Neural cell (in vitro differentiated cells): ENCODE measurements at regions not wholly inside any gene's neighbourhood (a gene's known extent, or its start where the extent isn't known, plus 50 kb on each side); places are given as distances from the start of the nearest gene placed in this dataset.

Experiments
- H2AFZ ChIP-seq: fragments of 200-600, 300-800 bp; sonication (generic), shearing (Covaris generic); 2 replicates; pipeline ENCODE4 v1.6.0; 2014; ENCODE audit warnings: low read depth, mild to moderate bottlenecking, antibody characterized with exemption, low read length, moderate library complexity
- H3F3A ChIP-seq: fragments of 200-600 bp; shearing (Covaris generic); 2 replicates; pipeline ENCODE4 v1.6.1; 2016; ENCODE audit warnings: mild to moderate bottlenecking, moderate library complexity, mixed read lengths, antibody characterized with exemption, low read length; ENCODE audit not compliant: insufficient read depth, poor library complexity, severe bottlenecking
- H3K27ac ChIP-seq: fragments of 200-600, 300-800 bp; sonication (generic), shearing (Covaris generic); 2 replicates; pipeline ENCODE4 v1.5.1; 2014; ENCODE audit warnings: mild to moderate bottlenecking, low read length, moderate library complexity
- H3K27me3 ChIP-seq: fragments of 300-800, 200-600 bp; sonication (generic), shearing (Covaris generic); 2 replicates; pipeline ENCODE4 v1.6.0; 2014; ENCODE audit warnings: mild to moderate bottlenecking, low read depth, low read length, moderate library complexity; ENCODE audit not compliant: insufficient read depth
- H3K36me3 ChIP-seq: fragments of 300-800, 200-600 bp; sonication (generic), shearing (Covaris generic); 2 replicates; pipeline ENCODE4 v1.5.1; 2014; ENCODE audit warnings: mild to moderate bottlenecking, antibody characterized with exemption, low read length, moderate library complexity; ENCODE audit not compliant: insufficient read depth
- H3K4me2 ChIP-seq: fragments of 300-800, 200-600 bp; sonication (generic), shearing (Covaris generic); 2 replicates; pipeline ENCODE4 v1.6.0; 2014; ENCODE audit warnings: mild to moderate bottlenecking, low read length
- H3K4me3 ChIP-seq: fragments of 300-800, 200-600 bp; sonication (generic), shearing (Covaris generic); 2 replicates; pipeline ENCODE4 v1.5.1; 2014; ENCODE audit warnings: mild to moderate bottlenecking, low read length, moderate library complexity
- H3K79me2 ChIP-seq: fragments of 200-600 bp; shearing (Covaris generic); replicated peaks from 2 replicates; pipeline ENCODE4 v1.6.0; 2014; ENCODE audit warnings: mild to moderate bottlenecking, low read length, moderate library complexity; ENCODE audit not compliant: insufficient read depth
- H3K9ac ChIP-seq: fragments of 300-800, 200-600 bp; sonication (generic), shearing (Covaris generic); 2 replicates; pipeline ENCODE4 v1.6.1; 2016; ENCODE audit warnings: mild to moderate bottlenecking, low read length, mixed read lengths
- H3K9me2 ChIP-seq: fragments of 200-600 bp; shearing (Covaris generic); 2 replicates; pipeline ENCODE4 v1.6.1; 2016; ENCODE audit warnings: mild to moderate bottlenecking, low read length, mixed read lengths; ENCODE audit not compliant: insufficient read depth
- H3K9me3 ChIP-seq: fragments of 200-600, 300-800 bp; sonication (generic), shearing (Covaris generic); 2 replicates; pipeline ENCODE4 v1.6.1; 2016; ENCODE audit warnings: mild to moderate bottlenecking, mixed run types, low read length, moderate library complexity, mixed read lengths
- H4K20me1 ChIP-seq: fragments of 200-600 bp; shearing (Covaris generic); 2 replicates; pipeline ENCODE4 v1.6.1; 2016; ENCODE audit warnings: mild to moderate bottlenecking, mixed run types; ENCODE audit not compliant: insufficient read depth
- CTCF ChIP-seq: fragments of 450-650 bp; IDR thresholded peaks from 2 replicates; pipeline ENCODE4 v1.5.1; 2014; ENCODE audit warnings: antibody characterized with exemption, mild to moderate bottlenecking, moderate library complexity; ENCODE audit not compliant: poor library complexity, severe bottlenecking
- EP300 ChIP-seq: fragments of 450-650 bp; conservative IDR thresholded peaks from 2 replicates; pipeline ENCODE4 v1.6.1; 2014; ENCODE audit warnings: antibody characterized with exemption, mild to moderate bottlenecking, moderate library complexity; ENCODE audit not compliant: poor library complexity, severe bottlenecking
- EZH2 ChIP-seq: fragments of 200-600, 300-800 bp; shearing (Covaris generic), sonication (generic); IDR thresholded peaks from 2 replicates; pipeline ENCODE4 v1.6.1; 2014; ENCODE audit warnings: antibody characterized with exemption, low read length, borderline replicate concordance, mild to moderate bottlenecking; ENCODE audit not compliant: insufficient read depth, poor library complexity, severe bottlenecking
- MXI1 ChIP-seq: fragments of 450-650 bp; conservative IDR thresholded peaks from 2 replicates; pipeline ENCODE4 v1.6.1; 2014; ENCODE audit warnings: antibody characterized with exemption, mild to moderate bottlenecking; ENCODE audit not compliant: poor library complexity, severe bottlenecking
- POLR2AphosphoS5 ChIP-seq: IDR thresholded peaks from 2 replicates; pipeline ENCODE4 v1.6.1; 2012
- RAD21 ChIP-seq: fragments of 450-650 bp; conservative IDR thresholded peaks from 2 replicates; pipeline ENCODE4 v1.6.1; 2014; ENCODE audit warnings: antibody characterized with exemption, mild to moderate bottlenecking, moderate library complexity
- REST ChIP-seq: IDR thresholded peaks from 2 replicates; pipeline ENCODE4 v1.6.1; 2012; ENCODE audit warnings: borderline replicate concordance
- SMC3 ChIP-seq: fragments of 450-650 bp; conservative IDR thresholded peaks from 2 replicates; pipeline ENCODE4 v1.6.1; 2014; ENCODE audit warnings: antibody characterized with exemption, mild to moderate bottlenecking, moderate library complexity; ENCODE audit not compliant: poor library complexity
- TAF1 ChIP-seq: IDR thresholded peaks from 2 replicates; pipeline ENCODE4 v1.6.1; 2012; ENCODE audit warnings: low read depth

- Histone ChIP-seq H3K9ac (no peak overlapping the region), H3K9me3 (no peaks in the 10 kb centered on the region), H2AFZ (no peak overlapping the region), H3K4me3 (no peak overlapping the region), H3K9me2 (no peaks in the 10 kb centered on the region), H3K4me2 (no peak overlapping the region), H3K27ac (no peak overlapping the region), H3K27me3 (no peaks in the 10 kb centered on the region), H4K20me1 (no peaks in the 10 kb centered on the region), H3K79me2 (no peaks in the 10 kb centered on the region), H3F3A (no peaks in the 10 kb centered on the region), H3K36me3 (no peaks in the 10 kb centered on the region)
- no peak for TF ChIP-seq REST
- no peak for TF ChIP-seq TAF1
- no peak for TF ChIP-seq EP300
- TF ChIP-seq MXI1, result no peak
- no peak for TF ChIP-seq SMC3
- TF ChIP-seq RAD21, result no peak
- TF ChIP-seq POLR2AphosphoS5, result no peak
- TF ChIP-seq EZH2, result no peak
- TF ChIP-seq CTCF, result no peak
Measured at GRCh38 chr15:93887151-93887550, 344.2 kb upstream of the MCTP2 start.

GRCh38 chr15:93882779-93883178 lies 348.6 kb upstream of the MCTP2 start:
- Histone ChIP-seq H3K27ac (no peak overlapping the region), H3K4me3 (no peak overlapping the region), H3F3A (no peaks in the 10 kb centered on the region), H3K36me3 (no peaks in the 10 kb centered on the region), H2AFZ (no peak overlapping the region), H3K9me2 (no peaks in the 10 kb centered on the region), H3K9me3 (no peaks in the 10 kb centered on the region), H3K79me2 (no peaks in the 10 kb centered on the region), H3K4me2 (no peak overlapping the region), H4K20me1 (no peaks in the 10 kb centered on the region), H3K27me3 (no peaks in the 10 kb centered on the region), H3K9ac (no peak overlapping the region)
- TF ChIP-seq CTCF (no peak), TAF1 (no peak), POLR2AphosphoS5 (no peak), RAD21 (no peak), EP300 (no peak), MXI1 (no peak), EZH2 (no peak), REST (no peak), SMC3 (no peak)
